Left lung (tissue), 4 donors: ENCODE measurements at regions not wholly inside any gene's neighbourhood (a gene's known extent, or its start where the extent isn't known, plus 50 kb on each side); places are given as distances from the start of the nearest gene placed in this dataset.

Source experiments
- ATAC-seq: fragments of 200-7000 bp; cut with Tn5 transposase; one replicate; pipeline ENCODE4 v1.9.1; 2020; ENCODE audit warnings: moderate library complexity
- DNase-seq, 4 donors: peaks; one replicate each; pipeline ENCODE4 v3.0.0-alpha.2; 2013 to 2020
- H3K27ac ChIP-seq, 2 donors: fragments of 200-600 bp; sonication (generic) in 1 of 2; one replicate each; pipeline versions ENCODE4 v1.5.0 to v1.8.0; 2020 to 2021
- H3K27me3 ChIP-seq, 2 donors: fragments of 200-600 bp; sonication (generic) in 1 of 2; one replicate each; pipeline versions ENCODE4 v1.5.0 to v1.8.0; 2020 to 2021
- H3K36me3 ChIP-seq, 2 donors: fragments of 200-600 bp; sonication (generic) in 1 of 2; one replicate each; pipeline versions ENCODE4 v1.5.0 to v1.8.0; 2020 to 2021
- H3K4me1 ChIP-seq, 2 donors: fragments of 200-600 bp; one replicate each; pipeline ENCODE4 v1.8.0; 2021
- H3K4me3 ChIP-seq, 2 donors: fragments of 200-600 bp; sonication (generic) in 1 of 2; one replicate each; pipeline versions ENCODE4 v1.5.0 to v1.8.0; 2020 to 2021; ENCODE audit warnings: mild to moderate bottlenecking in 1 of 2
- H3K9me3 ChIP-seq, 2 donors: fragments of 200-600 bp; sonication (generic) in 1 of 2; one replicate each; pipeline versions ENCODE4 v1.5.0 to v1.8.0; 2020 to 2021
- intact Hi-C, 2 donors: fragments of 100-400 bp; cut with DNase I; formaldehyde crosslinking; loops; one replicate each; pipeline versions ENCODE4 v1.11.2 to v1.14.2; 2022
- TF ChIP-seq, protein P1 (sequence below), 2 donors: fragments of 200-600 bp; sonication (generic) in 1 of 2; IDR thresholded peaks; one replicate each; pipeline versions ENCODE4 v1.5.0 to v1.8.0; 2021; ENCODE audit warnings: antibody characterized with exemption in 2 of 2
- donor health status: DM: no; HTN: yes; CAD: no.
- donor health status: DM: no; HTN: no; CAD: no.

DNA sequence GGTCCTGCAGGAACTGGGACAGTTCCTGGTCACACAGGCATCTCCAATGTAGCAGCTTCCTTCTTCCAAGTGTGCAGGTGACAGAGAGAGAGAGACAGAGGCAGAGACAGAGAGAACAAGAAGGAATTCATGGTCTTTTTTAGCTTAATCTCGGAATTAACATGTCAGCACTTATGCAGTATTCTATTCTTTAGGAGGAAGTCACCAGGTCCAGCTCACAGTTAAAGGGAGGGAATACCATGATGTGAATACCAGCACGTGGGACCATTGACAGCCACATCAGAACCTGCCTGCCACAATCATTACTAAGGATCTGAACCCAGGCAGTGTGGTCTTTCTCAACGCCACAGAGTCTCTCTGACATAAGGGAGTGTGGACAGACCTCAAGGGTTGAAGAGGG lies 341.6 kb downstream of the MN1 start:
- H3K4me1 ChIP-seq = no peaks in the 10 kb centered on the region
- no peak for ATAC-seq
- H3K36me3 ChIP-seq = no peaks in the 10 kb centered on the region
- no peak overlapping the region for H3K27ac ChIP-seq
- peaks cover 0 to 32% of the 10 kb centered on the region in 2 donors for H3K27me3 ChIP-seq
- intact Hi-C loops = no loop called here
- DNase-seq = no peak
- TF ChIP-seq, protein P1, sequence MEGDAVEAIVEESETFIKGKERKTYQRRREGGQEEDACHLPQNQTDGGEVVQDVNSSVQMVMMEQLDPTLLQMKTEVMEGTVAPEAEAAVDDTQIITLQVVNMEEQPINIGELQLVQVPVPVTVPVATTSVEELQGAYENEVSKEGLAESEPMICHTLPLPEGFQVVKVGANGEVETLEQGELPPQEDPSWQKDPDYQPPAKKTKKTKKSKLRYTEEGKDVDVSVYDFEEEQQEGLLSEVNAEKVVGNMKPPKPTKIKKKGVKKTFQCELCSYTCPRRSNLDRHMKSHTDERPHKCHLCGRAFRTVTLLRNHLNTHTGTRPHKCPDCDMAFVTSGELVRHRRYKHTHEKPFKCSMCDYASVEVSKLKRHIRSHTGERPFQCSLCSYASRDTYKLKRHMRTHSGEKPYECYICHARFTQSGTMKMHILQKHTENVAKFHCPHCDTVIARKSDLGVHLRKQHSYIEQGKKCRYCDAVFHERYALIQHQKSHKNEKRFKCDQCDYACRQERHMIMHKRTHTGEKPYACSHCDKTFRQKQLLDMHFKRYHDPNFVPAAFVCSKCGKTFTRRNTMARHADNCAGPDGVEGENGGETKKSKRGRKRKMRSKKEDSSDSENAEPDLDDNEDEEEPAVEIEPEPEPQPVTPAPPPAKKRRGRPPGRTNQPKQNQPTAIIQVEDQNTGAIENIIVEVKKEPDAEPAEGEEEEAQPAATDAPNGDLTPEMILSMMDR (IDR thresholded peaks at IDR 0.05) = no peak
- no peaks in the 10 kb centered on the region for H3K9me3 ChIP-seq
- no peak overlapping the region for H3K4me3 ChIP-seq

DNA sequence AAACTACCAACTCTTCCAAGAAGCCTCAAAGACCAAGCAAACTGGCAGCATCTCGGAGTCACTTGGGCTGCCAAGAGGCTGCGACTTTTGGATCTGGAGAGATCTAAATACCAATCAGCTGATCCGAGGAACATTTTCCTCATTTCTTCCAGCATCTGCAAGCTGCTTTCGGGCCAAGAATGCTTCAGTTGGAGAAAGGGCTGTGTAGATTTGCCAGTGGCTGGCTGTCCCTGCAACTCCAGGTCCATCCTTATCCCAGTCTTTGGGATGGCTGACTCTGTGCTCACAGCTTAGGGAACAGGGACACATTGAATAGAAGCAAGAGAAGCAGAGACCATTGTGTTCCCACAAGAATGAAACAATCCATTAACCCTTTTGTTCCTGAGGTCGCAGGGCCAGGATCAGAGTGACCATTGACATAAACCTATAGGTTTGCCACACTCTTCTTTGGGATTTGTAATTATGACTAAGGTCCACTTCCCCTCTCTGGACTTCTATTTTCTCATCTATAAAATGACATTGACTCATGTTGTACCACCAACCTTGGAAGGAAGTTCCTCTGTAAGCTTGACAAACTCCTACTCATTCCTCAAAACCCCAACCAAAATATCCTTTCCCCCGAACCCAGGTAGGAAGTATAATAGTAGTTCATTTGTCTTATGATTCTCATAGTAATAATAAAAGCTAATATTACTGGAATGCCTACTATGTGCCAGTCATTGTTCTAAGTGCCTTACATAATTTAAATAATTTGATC lies 340.8 kb downstream of the MN1 start:
- ATAC-seq = no peak
- TF ChIP-seq, protein P1 (IDR thresholded peaks at IDR 0.05) = no peak

DNA sequence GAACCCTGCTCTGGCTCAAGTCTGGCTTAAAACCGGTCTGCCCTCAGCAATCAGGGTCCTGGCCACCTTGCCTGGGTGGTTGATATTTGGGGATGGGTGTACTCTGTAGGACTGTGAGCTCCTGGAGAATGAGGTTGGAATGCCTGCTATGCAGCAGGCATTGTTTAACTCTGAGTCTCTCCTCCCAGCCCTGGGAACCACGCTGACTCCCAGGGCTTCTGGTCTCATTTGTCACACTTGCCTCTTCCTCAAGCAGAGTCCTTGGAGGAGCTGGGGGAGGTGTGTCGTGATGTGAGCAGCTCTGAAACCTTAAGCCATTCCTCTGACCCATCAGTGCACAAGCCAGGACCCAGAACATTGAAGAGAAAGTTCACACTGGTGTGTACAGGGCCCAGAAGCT lies 340.1 kb downstream of the MN1 start:
- intact Hi-C loops = no loop called here
- H3K9me3 ChIP-seq = no peaks in the 10 kb centered on the region
- no peak overlapping the region for H3K4me3 ChIP-seq
- no peaks in the 10 kb centered on the region for H3K4me1 ChIP-seq
- ATAC-seq = no peak
- peaks cover 0 to 32% of the 10 kb centered on the region in 2 donors for H3K27me3 ChIP-seq
- TF ChIP-seq, protein P1 (IDR thresholded peaks at IDR 0.05) = no peak
- H3K36me3 ChIP-seq = no peaks in the 10 kb centered on the region
- DNase-seq = no peak
- no peak overlapping the region for H3K27ac ChIP-seq

More for the DNA sequence above, 340.8 kb downstream of the MN1 start:
- Histone ChIP-seq H3K36me3 (no peaks in the 10 kb centered on the region), H3K9me3 (no peaks in the 10 kb centered on the region), H3K4me3 (no peak overlapping the region), H3K27ac (no peak overlapping the region), H3K27me3 (peaks cover 0 to 32% of the 10 kb centered on the region in 2 donors), H3K4me1 (no peaks in the 10 kb centered on the region)
- intact Hi-C loops = no loop called here
- peak in 1 of 4 donors; percentile 50 for DNase-seq

DNA sequence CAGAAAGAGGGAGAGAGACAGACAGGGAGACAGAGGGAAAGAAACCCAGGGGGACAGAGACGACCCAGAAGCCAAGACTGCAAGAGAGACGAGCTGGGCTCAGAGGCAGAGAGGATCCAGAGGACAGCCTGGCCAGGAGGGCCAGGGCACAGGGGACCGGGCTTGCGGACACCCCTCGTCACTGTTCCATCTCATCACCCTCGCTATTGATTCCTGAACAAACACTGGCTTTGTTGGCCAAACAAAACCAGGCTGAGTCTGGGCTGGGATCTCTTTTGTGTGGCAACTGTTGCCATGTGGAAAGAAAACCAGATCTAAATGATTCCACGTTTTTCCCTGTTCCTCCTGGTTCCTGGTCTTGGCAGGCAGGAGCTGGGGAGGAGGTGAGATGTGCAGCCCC lies 339.4 kb downstream of the MN1 start:
- ATAC-seq = no peak
- intact Hi-C loops = no loop called here
- Histone ChIP-seq H3K9me3 (no peaks in the 10 kb centered on the region), H3K27me3 (peaks cover 0 to 32% of the 10 kb centered on the region in 2 donors), H3K4me3 (no peak overlapping the region), H3K36me3 (no peaks in the 10 kb centered on the region), H3K4me1 (no peaks in the 10 kb centered on the region), H3K27ac (no peak overlapping the region)
- TF ChIP-seq, protein P1 (IDR thresholded peaks at IDR 0.05) = no peak
- no peak for DNase-seq

DNA sequence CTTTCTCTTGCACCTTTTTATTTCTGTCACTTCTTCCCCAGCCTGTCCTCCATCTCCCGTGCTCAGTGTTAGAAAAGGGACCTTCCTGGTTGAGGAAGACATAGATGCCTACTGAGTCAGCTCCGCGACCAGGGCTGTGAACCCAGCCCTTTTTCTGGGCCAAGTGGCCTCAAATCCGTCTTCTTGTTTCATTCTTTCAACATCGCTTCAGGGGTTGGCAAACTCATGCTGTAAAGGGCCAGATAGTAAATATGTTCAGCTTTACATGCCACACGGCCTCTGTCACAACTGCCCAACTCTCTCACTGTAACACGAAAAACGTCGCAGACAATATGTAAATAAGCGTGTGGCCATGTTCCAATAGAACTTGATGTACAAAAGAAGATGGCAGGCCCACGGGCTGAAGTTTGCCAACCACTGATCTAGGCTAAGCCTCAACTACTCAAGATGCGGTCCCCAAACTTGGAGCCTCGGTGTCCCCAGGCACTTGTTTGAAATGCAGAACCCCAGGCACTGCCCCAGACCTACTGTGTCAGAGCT lies 338.4 kb downstream of the MN1 start:
- Histone ChIP-seq H3K4me3 (no peak overlapping the region), H3K9me3 (no peaks in the 10 kb centered on the region), H3K36me3 (no peaks in the 10 kb centered on the region), H3K27me3 (peaks cover 0 to 26% of the 10 kb centered on the region in 2 donors), H3K27ac (no peak overlapping the region), H3K4me1 (no peaks in the 10 kb centered on the region)
- TF ChIP-seq, protein P1 (IDR thresholded peaks at IDR 0.05) = no peak
- intact Hi-C loops = no loop called here
- ATAC-seq (no peak), DNase-seq (no peak)
